Esophagus squamous epithelium (tissue), 5 donors: ENCODE measurements at regions not wholly inside any gene's neighbourhood (a gene's known extent, or its start where the extent isn't known, plus 50 kb on each side); places are given as distances from the start of the nearest gene placed in this dataset.

Experiments
- DNase-seq: peaks from one replicate; lab custom pipeline; 2025; lab: John Stamatoyannopoulos, UW
- H3K27ac ChIP-seq, 4 donors: fragments of 200-600 bp; sonication (generic); one replicate each; pipeline ENCODE4 v1.5.1; 2016 to 2019; ENCODE audit warnings: mild to moderate bottlenecking in 1 of 4
- H3K27me3 ChIP-seq, 4 donors: fragments of 200-600 bp; sonication (generic); 1 replicate in 3 of 4; 2 replicates in 1 of 4; pipeline versions ENCODE4 v1.5.1 to v1.6.0; 2017 to 2021; ENCODE audit warnings: antibody characterized with exemption in 1 of 4
- H3K36me3 ChIP-seq, 3 donors: fragments of 200-600 bp; sonication (generic); one replicate each; pipeline ENCODE4 v1.5.1; 2016 to 2019
- H3K4me1 ChIP-seq, 3 donors: fragments of 200-600 bp; sonication (generic); one replicate each; pipeline ENCODE4 v1.5.1; 2017 to 2019
- H3K4me3 ChIP-seq, 4 donors: fragments of 200-600 bp; sonication (generic); 1 replicate in 3 of 4; 2 replicates in 1 of 4; pipeline ENCODE4 v1.5.1; 2016 to 2019; ENCODE audit warnings: mild to moderate bottlenecking in 2 of 4, moderate library complexity in 1 of 4
- H3K9me3 ChIP-seq, 3 donors: fragments of 200-600 bp; sonication (generic); one replicate each; pipeline ENCODE4 v1.5.1; 2016 to 2019
- CTCF ChIP-seq, 6 experiments: fragments of 450-650 bp in 4 of 6; fragments of 200-600 bp in 2 of 6; sonication (generic) in 2 of 6; IDR thresholded peaks; one replicate each; pipeline ENCODE4 v1.5.1; 2016 to 2019; ENCODE audit warnings: antibody characterized with exemption in 6 of 6, mild to moderate bottlenecking in 4 of 6, moderate library complexity in 4 of 6
- POLR2A ChIP-seq, 4 donors: fragments of 450-650 bp; IDR thresholded peaks; one replicate each; pipeline ENCODE4 v1.6.1; 2017; ENCODE audit warnings: antibody characterized with exemption in 4 of 4, mild to moderate bottlenecking in 4 of 4, moderate library complexity in 3 of 4
- WGBS, 2 donors: methylation state at CpG; one replicate each; pipeline ENCODE4 v1.1.5; 2018; 5-methylcytosine and 5-hydroxymethylcytosine counted together
- intact Hi-C: fragments of 100-400 bp; cut with DNase I; formaldehyde crosslinking; loops from one replicate; pipeline ENCODE4 v1.15.0; 2022
- donor health status: DM: yes; HTN: yes; CAD: no.

- no peak overlapping the region for H3K4me3 ChIP-seq
- no peak for TF ChIP-seq POLR2A (IDR thresholded peaks at IDR 0.05)
- H3K9me3 ChIP-seq = peaks cover 0 to 14% (median 5%) of the 10 kb centered on the region in 3 donors
- 78 to 84% methylated on average over 7 to 8 of the region's 10 CpGs for WGBS, 2 donors
- no peak overlapping the region for H3K27ac ChIP-seq
- H3K27me3 ChIP-seq = peaks cover 0 to 15% (median 0%) of the 10 kb centered on the region in 4 donors
- H3K36me3 ChIP-seq = no peaks in the 10 kb centered on the region
- no peaks in the 10 kb centered on the region for H3K4me1 ChIP-seq
- no peak for DNase-seq
- intact Hi-C loops = no loop called here
Measured at GRCh38 chr13:111946214-111946613, 120.7 kb upstream of the SOX1 start.

GRCh38 chr13:111947026-111947810, 119.7 kb upstream of the SOX1 start:
- no peaks in the 10 kb centered on the region for H3K36me3 ChIP-seq
- peaks cover 0 to 17% (median 5%) of the 10 kb centered on the region in 3 donors for H3K9me3 ChIP-seq
- WGBS, 2 donors = 66 to 69% methylated on average over 14 to 15 of the region's 16 CpGs
- H3K27ac ChIP-seq = no peak overlapping the region
- DNase-seq = no peak
- H3K4me1 ChIP-seq = no peaks in the 10 kb centered on the region
- no peak for TF ChIP-seq POLR2A (IDR thresholded peaks at IDR 0.05)
- no peak for TF ChIP-seq CTCF (IDR thresholded peaks at IDR 0.05)
- peaks cover 0 to 15% (median 0%) of the 10 kb centered on the region in 4 donors for H3K27me3 ChIP-seq
- intact Hi-C loops = no loop called here
- H3K4me3 ChIP-seq = no peak overlapping the region

- 61 to 76% methylated on average over 8 to 15 of the region's 15 CpGs for WGBS, 2 donors
- TF ChIP-seq CTCF (IDR thresholded peaks at IDR 0.05) (no peak), POLR2A (IDR thresholded peaks at IDR 0.05) (no peak)
- Histone ChIP-seq H3K4me1 (no peaks in the 10 kb centered on the region), H3K27me3 (peaks cover 0 to 15% (median 0%) of the 10 kb centered on the region in 4 donors), H3K4me3 (no peak overlapping the region), H3K27ac (no peak overlapping the region), H3K9me3 (peaks cover 0 to 17% (median 5%) of the 10 kb centered on the region in 3 donors), H3K36me3 (no peaks in the 10 kb centered on the region)
- intact Hi-C loops = no loop called here
- DNase-seq = no peak
Measured at GRCh38 chr13:111947876-111948275, 119.1 kb upstream of the SOX1 start.

DNA sequence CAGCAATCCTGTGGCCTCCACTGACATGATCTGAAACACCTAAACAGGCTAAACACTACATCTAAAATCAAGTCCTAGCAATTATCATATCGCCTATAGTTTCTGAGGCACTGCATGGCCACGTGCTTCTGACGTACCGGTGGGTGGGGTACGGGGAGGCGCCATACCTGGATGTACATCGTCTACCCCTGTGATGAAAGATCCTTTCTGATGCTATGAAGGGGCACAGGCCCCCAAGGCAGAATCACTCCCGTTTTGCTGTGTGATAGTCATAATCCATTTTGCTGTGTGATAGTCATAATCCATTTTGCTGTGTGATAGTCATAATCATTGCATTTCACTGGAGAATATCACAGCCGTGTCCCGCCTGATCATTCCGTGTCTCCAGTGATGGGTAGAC, 118.7 kb upstream of the SOX1 start:
- Histone ChIP-seq H3K4me1 (no peaks in the 10 kb centered on the region), H3K9me3 (peaks cover 0 to 17% (median 5%) of the 10 kb centered on the region in 3 donors), H3K4me3 (no peak overlapping the region), H3K27me3 (peaks cover 0 to 15% (median 0%) of the 10 kb centered on the region in 4 donors), H3K27ac (no peak overlapping the region), H3K36me3 (no peaks in the 10 kb centered on the region)
- 87 to 91% methylated on average over 11 of the region's 11 CpGs for WGBS, 2 donors
- TF ChIP-seq POLR2A (IDR thresholded peaks at IDR 0.05) (no peak), CTCF (IDR thresholded peaks at IDR 0.05) (no peak)
- no peak for DNase-seq
- intact Hi-C loops = no loop called here

DNA sequence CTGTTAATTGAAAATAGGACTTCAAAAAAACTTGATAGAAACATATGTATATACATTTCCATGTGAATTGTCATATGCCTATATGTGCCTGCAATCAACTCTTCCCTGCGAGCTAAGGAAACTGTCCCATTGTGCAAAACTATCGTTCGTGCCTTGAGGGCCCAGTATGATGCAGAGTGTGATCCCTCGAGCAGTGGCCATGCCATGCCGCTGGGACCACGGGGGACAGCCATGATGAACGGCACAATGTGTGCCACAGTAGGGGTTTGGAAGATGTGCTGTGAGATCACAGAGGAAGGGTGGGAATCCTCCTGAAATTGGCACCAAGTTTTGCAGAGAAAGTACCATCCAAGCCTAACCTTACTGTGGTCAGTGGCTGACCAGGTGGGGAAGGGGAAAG, 118.1 kb upstream of the SOX1 start:
- 85 to 88% methylated on average over 6 to 7 of the region's 7 CpGs for WGBS, 2 donors
- Histone ChIP-seq H3K4me1 (no peaks in the 10 kb centered on the region), H3K9me3 (peaks cover 0 to 17% (median 5%) of the 10 kb centered on the region in 3 donors), H3K36me3 (no peaks in the 10 kb centered on the region), H3K4me3 (no peak overlapping the region), H3K27me3 (peaks cover 0 to 18% (median 0%) of the 10 kb centered on the region in 4 donors), H3K27ac (no peak overlapping the region)
- DNase-seq = no peak
- TF ChIP-seq CTCF (IDR thresholded peaks at IDR 0.05) = no peak
- TF ChIP-seq POLR2A (IDR thresholded peaks at IDR 0.05) = no peak
- intact Hi-C loops = no loop called here
